ENCODE measurements at regions not wholly inside any gene's neighbourhood (a gene's known extent, or its start where the extent isn't known, plus 50 kb on each side); places are given as distances from the start of the nearest gene placed in this dataset.

DNA sequence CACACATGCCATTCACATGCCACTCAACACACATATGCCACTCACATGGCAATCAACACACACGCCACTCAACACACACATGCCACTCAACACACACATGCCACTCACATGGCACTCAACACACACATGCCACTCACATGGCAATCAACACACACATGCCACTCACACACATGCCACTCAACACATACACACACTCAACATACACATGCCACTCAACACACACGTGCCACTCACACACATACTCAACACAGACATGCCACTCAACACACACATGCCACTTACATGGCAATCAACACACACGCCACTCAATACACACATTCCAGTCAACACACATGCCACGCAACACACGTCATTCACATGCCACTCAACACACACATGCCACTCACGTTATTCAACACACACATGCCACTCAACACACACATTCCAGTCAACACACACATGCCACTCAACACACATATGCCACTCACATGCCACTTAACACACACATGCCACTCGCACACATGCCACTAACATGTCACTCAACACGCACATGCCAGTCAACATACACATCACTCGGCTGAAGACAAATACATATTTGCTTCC, 182.9 kb downstream of the NPHP4 start:
- DNase-seq: no peak
- Mint-ChIP-seq H3K27me3 (ENCODE audit: unreplicated experiment) (no peaks in the 10 kb centered on the region), H3K4me3 (ENCODE audit: low read depth, unreplicated experiment) (no peak overlapping the region), H3K27ac (ENCODE audit: unreplicated experiment) (no peak overlapping the region), H3K4me1 (ENCODE audit: low read depth, unreplicated experiment) (no peaks in the 10 kb centered on the region), H3K9me3 (ENCODE audit: low read depth, unreplicated experiment) (no peaks in the 10 kb centered on the region), H3K36me3 (ENCODE audit: insufficient read depth, unreplicated experiment) (no peaks in the 10 kb centered on the region)
- intact Hi-C loops (cut with micrococcal nuclease; ENCODE audit: unreplicated experiment): no loop called here
- CTCF ChIA-PET: no interaction called here
- BruUV-seq (replicated peaks): no TSS peak
- TF ChIP-seq, protein P1, sequence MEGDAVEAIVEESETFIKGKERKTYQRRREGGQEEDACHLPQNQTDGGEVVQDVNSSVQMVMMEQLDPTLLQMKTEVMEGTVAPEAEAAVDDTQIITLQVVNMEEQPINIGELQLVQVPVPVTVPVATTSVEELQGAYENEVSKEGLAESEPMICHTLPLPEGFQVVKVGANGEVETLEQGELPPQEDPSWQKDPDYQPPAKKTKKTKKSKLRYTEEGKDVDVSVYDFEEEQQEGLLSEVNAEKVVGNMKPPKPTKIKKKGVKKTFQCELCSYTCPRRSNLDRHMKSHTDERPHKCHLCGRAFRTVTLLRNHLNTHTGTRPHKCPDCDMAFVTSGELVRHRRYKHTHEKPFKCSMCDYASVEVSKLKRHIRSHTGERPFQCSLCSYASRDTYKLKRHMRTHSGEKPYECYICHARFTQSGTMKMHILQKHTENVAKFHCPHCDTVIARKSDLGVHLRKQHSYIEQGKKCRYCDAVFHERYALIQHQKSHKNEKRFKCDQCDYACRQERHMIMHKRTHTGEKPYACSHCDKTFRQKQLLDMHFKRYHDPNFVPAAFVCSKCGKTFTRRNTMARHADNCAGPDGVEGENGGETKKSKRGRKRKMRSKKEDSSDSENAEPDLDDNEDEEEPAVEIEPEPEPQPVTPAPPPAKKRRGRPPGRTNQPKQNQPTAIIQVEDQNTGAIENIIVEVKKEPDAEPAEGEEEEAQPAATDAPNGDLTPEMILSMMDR (IDR thresholded peaks at IDR 0.05; ENCODE audit: unreplicated experiment): no peak

DNA sequence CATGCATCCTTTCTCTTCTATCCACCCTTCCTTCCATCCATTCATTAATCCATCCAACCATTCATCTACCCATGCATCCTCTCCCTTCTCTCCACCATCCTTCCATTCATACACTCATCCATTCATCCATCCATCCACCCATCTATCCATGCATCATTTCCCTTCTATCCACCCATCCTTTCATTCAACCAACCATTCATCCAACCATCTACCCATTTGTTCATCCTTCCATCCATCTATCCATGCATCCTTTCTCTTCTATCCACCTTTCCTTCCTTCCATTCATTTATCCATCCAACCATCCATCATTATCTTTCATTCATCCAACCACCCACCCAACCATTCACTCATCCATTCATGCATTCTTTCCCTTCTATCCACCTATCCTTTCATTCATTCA, 188.4 kb downstream of the NPHP4 start:
- BruUV-seq (replicated peaks): no TSS peak
- TF ChIP-seq, protein P1 (IDR thresholded peaks at IDR 0.05; ENCODE audit: unreplicated experiment): no peak

DNA sequence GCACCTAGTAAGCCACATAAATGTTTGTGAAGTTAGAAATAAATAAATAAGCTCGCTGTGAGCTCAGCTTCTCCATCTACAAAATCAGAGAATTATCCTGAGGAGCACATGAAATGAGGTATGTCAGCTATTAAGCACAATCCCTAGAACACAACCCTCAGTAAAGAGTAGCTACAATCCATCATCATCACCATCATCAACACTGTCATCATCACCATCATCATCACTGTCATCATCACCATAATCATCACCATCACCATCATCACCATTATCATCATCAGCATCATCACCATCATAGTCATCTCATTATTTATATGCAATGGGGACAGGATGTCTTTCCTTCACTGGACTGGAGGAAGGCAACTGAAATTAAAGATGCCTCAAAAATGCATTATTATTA, 189.6 kb downstream of the NPHP4 start:
- BruUV-seq (replicated peaks): no TSS peak
- Mint-ChIP-seq H3K9me3 (ENCODE audit: low read depth, unreplicated experiment) (no peaks in the 10 kb centered on the region), H3K27ac (ENCODE audit: unreplicated experiment) (no peak overlapping the region), H3K4me3 (ENCODE audit: low read depth, unreplicated experiment) (no peak overlapping the region), H3K4me1 (ENCODE audit: low read depth, unreplicated experiment) (no peaks in the 10 kb centered on the region), H3K36me3 (ENCODE audit: insufficient read depth, unreplicated experiment) (no peaks in the 10 kb centered on the region), H3K27me3 (ENCODE audit: unreplicated experiment) (no peaks in the 10 kb centered on the region)
- intact Hi-C loops (cut with micrococcal nuclease; ENCODE audit: unreplicated experiment): no loop called here
- CTCF ChIA-PET: no interaction called here
- TF ChIP-seq, protein P1 (IDR thresholded peaks at IDR 0.05; ENCODE audit: unreplicated experiment): no peak
- DNase-seq: no peak

More for the DNA sequence above, 188.4 kb downstream of the NPHP4 start:
- Mint-ChIP-seq H3K4me3 (ENCODE audit: low read depth, unreplicated experiment) (no peak overlapping the region), H3K9me3 (ENCODE audit: low read depth, unreplicated experiment) (no peaks in the 10 kb centered on the region), H3K27ac (ENCODE audit: unreplicated experiment) (no peak overlapping the region), H3K27me3 (ENCODE audit: unreplicated experiment) (no peaks in the 10 kb centered on the region), H3K36me3 (ENCODE audit: insufficient read depth, unreplicated experiment) (no peaks in the 10 kb centered on the region), H3K4me1 (ENCODE audit: low read depth, unreplicated experiment) (no peaks in the 10 kb centered on the region)
- intact Hi-C loops (cut with micrococcal nuclease; ENCODE audit: unreplicated experiment): no loop called here
- no peak for DNase-seq
- CTCF ChIA-PET: no interaction called here

DNA sequence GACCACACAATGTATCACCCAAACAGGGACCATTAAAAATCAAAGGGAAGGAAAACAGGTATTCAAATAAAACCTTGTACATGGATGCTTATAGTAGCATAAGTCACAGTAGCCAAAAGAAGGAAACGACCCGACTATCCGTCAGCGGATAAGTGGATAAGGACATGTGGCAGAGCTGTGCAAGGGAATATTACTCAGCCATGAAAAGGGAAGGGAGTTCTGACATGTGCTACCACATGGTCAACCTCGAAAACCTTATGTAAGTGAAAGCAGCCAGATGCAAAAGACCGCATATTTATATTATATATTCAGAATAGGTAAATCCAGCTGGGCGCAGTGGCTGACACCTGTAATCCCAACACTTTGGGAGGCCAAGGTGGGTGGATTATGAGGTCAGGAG, 193.3 kb downstream of the NPHP4 start:
- no peaks in the 10 kb centered on the region for H3K36me3 Mint-ChIP-seq (ENCODE audit: insufficient read depth, unreplicated experiment)
- peaks cover 16% of the 10 kb centered on the region for H3K27me3 Mint-ChIP-seq (ENCODE audit: unreplicated experiment)
- BruUV-seq (replicated peaks): no TSS peak

More for the DNA sequence above, 193.3 kb downstream of the NPHP4 start:
- Mint-ChIP-seq H3K27ac (ENCODE audit: unreplicated experiment) (no peak overlapping the region), H3K4me3 (ENCODE audit: low read depth, unreplicated experiment) (no peak overlapping the region), H3K4me1 (ENCODE audit: low read depth, unreplicated experiment) (no peaks in the 10 kb centered on the region), H3K9me3 (ENCODE audit: low read depth, unreplicated experiment) (no peaks in the 10 kb centered on the region)
- TF ChIP-seq, protein P1 (IDR thresholded peaks at IDR 0.05; ENCODE audit: unreplicated experiment): no peak
- CTCF ChIA-PET: no interaction called here
- DNase-seq: no peak
- intact Hi-C loops (cut with micrococcal nuclease; ENCODE audit: unreplicated experiment): no loop called here
